ENCODE measurements at regions not wholly inside any gene's neighbourhood (a gene's known extent, or its start where the extent isn't known, plus 50 kb on each side); places are given as distances from the start of the nearest gene placed in this dataset.

DNA sequence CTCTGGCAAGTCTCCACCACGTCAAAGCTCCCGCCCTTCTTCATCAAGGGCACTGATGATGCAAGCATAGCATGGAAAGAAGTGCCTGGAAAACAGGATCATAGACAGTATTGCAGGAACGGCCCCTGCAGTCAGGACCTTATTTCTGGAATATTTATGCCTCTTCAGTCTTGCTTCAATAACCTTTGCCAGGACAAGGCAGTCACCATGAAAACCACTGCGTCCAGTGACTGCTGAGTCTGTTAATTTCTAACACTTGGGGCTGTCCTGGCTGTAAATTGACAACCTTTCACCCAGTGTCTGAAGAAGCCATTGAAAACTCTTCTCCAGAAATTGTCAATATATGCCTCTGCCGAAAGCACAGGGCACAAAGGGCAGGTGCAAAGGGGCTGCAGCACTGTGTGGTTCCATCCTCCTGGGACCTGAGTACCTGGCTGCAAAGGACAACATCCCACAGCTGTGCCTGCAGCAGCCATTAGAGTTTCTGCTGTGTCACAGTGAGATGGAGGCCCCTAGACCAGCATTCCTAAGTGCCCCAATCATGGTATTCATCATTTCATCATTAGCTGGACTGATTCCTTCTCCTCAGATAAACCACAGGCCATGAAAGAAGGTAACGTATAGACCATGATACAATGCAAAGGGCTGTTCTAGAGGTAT, 819.6 kb downstream of the RNF144A start:
- no peak for TF ChIP-seq POLR2A (conservative IDR thresholded peaks at IDR 0.05)
- TF ChIP-seq SIN3B (IDR thresholded peaks at IDR 0.05; ENCODE audit: low read depth): no peak
- TF ChIP-seq RFX5 (IDR thresholded peaks at IDR 0.05; ENCODE audit: low read depth, low read length): no peak
- no peak for TF ChIP-seq NFIC (IDR thresholded peaks at IDR 0.05)
- TF ChIP-seq, protein P1, sequence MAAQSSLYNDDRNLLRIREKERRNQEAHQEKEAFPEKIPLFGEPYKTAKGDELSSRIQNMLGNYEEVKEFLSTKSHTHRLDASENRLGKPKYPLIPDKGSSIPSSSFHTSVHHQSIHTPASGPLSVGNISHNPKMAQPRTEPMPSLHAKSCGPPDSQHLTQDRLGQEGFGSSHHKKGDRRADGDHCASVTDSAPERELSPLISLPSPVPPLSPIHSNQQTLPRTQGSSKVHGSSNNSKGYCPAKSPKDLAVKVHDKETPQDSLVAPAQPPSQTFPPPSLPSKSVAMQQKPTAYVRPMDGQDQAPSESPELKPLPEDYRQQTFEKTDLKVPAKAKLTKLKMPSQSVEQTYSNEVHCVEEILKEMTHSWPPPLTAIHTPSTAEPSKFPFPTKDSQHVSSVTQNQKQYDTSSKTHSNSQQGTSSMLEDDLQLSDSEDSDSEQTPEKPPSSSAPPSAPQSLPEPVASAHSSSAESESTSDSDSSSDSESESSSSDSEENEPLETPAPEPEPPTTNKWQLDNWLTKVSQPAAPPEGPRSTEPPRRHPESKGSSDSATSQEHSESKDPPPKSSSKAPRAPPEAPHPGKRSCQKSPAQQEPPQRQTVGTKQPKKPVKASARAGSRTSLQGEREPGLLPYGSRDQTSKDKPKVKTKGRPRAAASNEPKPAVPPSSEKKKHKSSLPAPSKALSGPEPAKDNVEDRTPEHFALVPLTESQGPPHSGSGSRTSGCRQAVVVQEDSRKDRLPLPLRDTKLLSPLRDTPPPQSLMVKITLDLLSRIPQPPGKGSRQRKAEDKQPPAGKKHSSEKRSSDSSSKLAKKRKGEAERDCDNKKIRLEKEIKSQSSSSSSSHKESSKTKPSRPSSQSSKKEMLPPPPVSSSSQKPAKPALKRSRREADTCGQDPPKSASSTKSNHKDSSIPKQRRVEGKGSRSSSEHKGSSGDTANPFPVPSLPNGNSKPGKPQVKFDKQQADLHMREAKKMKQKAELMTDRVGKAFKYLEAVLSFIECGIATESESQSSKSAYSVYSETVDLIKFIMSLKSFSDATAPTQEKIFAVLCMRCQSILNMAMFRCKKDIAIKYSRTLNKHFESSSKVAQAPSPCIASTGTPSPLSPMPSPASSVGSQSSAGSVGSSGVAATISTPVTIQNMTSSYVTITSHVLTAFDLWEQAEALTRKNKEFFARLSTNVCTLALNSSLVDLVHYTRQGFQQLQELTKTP (IDR thresholded peaks at IDR 0.05; ENCODE audit: low read depth in 1 of 2, partially characterized antibody in 2 of 2): no peak
- no peak for TF ChIP-seq ZNF121 (CRISPR knock-in tag; conservative IDR thresholded peaks at IDR 0.05)
- TF ChIP-seq PREB (CRISPR knock-in tag; IDR thresholded peaks at IDR 0.05): no peak

Data from K562 (cell line).